HL-60 (cell line): ENCODE measurements at regions not wholly inside any gene's neighbourhood (a gene's known extent, or its start where the extent isn't known, plus 50 kb on each side); places are given as distances from the start of the nearest gene placed in this dataset.

Experiments
- DNase-seq, 2 experiments: peaks; one replicate each; pipeline ENCODE4 v3.0.0-alpha.2; 2010 to 2020; ENCODE audit warnings: low read depth in 1 of 2, low spot score in 1 of 2
- H3K27ac ChIP-seq: fragments of 250-450 bp; sonication (Bioruptor Pico); replicated peaks from 2 replicates; pipeline ENCODE4 v1.5.1; 2020; ENCODE audit warnings: mild to moderate bottlenecking, moderate library complexity
- H3K27me3 ChIP-seq: fragments of 250-450 bp; sonication (Bioruptor Pico); 2 replicates; pipeline ENCODE4 v1.5.1; 2021; ENCODE audit warnings: mild to moderate bottlenecking, moderate library complexity; ENCODE audit not compliant: insufficient read depth, poor library complexity, severe bottlenecking
- H3K4me3 ChIP-seq: replicated peaks from 2 replicates; pipeline ENCODE4 v1.5.1; 2011; ENCODE audit warnings: mild to moderate bottlenecking, control low read depth, low read length; ENCODE audit not compliant: insufficient read depth
- CTCF ChIP-seq: IDR thresholded peaks from one replicate; pipeline ENCODE4 v1.5.1; 2011; ENCODE audit warnings: low read length, control low read depth, inconsistent platforms; ENCODE audit not compliant: insufficient read depth
- GABPA ChIP-seq: IDR thresholded peaks from 2 replicates; pipeline ENCODE4 v1.6.1; 2012; ENCODE audit warnings: low read depth
- POLR2AphosphoS5 ChIP-seq: IDR thresholded peaks from 2 replicates; pipeline ENCODE4 v1.6.1; 2012; ENCODE audit warnings: low read depth
- REST ChIP-seq: IDR thresholded peaks from 2 replicates; pipeline ENCODE4 v1.6.1; 2012; ENCODE audit warnings: low read depth; ENCODE audit not compliant: insufficient replicate concordance
- SPI1 ChIP-seq: IDR thresholded peaks from 2 replicates; pipeline ENCODE4 v1.6.1; 2012; ENCODE audit warnings: low read depth, mild to moderate bottlenecking, borderline replicate concordance

GRCh38 chr3:118204052-118204656, 830.5 kb downstream of the IGSF11 start:
- no peaks in the 10 kb centered on the region for H3K27me3 ChIP-seq
- no peak overlapping the region for H3K4me3 ChIP-seq
- no peak overlapping the region for H3K27ac ChIP-seq
- DNase-seq = no peak
- TF ChIP-seq CTCF (no peak), SPI1 (no peak), REST (no peak), GABPA (no peak), POLR2AphosphoS5 (no peak)

GRCh38 chr3:118207271-118207670, 827.4 kb downstream of the IGSF11 start:
- DNase-seq = no peak
- no peak for TF ChIP-seq GABPA
- no peak for TF ChIP-seq CTCF
- TF ChIP-seq SPI1 = no peak
- H3K4me3 ChIP-seq = no peak overlapping the region

GRCh38 chr3:118208642-118209041, 826.0 kb downstream of the IGSF11 start:
- H3K27ac ChIP-seq = no peak overlapping the region
- no peaks in the 10 kb centered on the region for H3K27me3 ChIP-seq
- no peak for DNase-seq
- H3K4me3 ChIP-seq = no peak overlapping the region
- no peak for TF ChIP-seq CTCF
- TF ChIP-seq GABPA = no peak
- TF ChIP-seq SPI1 = no peak
- no peak for TF ChIP-seq POLR2AphosphoS5
- no peak for TF ChIP-seq REST

More at GRCh38 chr3:118207271-118207670, 827.4 kb downstream of the IGSF11 start:
- Histone ChIP-seq H3K27ac (no peak overlapping the region), H3K27me3 (no peaks in the 10 kb centered on the region)

- no peak overlapping the region for H3K4me3 ChIP-seq
- TF ChIP-seq REST (no peak), CTCF (no peak), GABPA (no peak), POLR2AphosphoS5 (no peak), SPI1 (no peak)
These were observed 820.8 kb downstream of the IGSF11 start for GRCh38 chr3:118213892-118214291.

More at GRCh38 chr3:118213892-118214291, 820.8 kb downstream of the IGSF11 start:
- Histone ChIP-seq H3K27ac (no peak overlapping the region), H3K27me3 (no peaks in the 10 kb centered on the region)
- DNase-seq = no peak
